ENCODE measurements at regions not wholly inside any gene's neighbourhood (a gene's known extent, or its start where the extent isn't known, plus 50 kb on each side); places are given as distances from the start of the nearest gene placed in this dataset.
"Not testable (repeated sequence)": the region's sequence is repeated elsewhere in the genome, so short reads cannot be mapped to it uniquely, and the experiment has no call there.

GRCh38 chr10:65779985-65780384 is 1145.9 kb upstream of the LRRTM3 start:
- no peaks in the 10 kb centered on the region for H3K36me3 ChIP-seq (ENCODE audit: low read depth)
- ATAC-seq (no peak), DNase-seq (no peak)
- H3K9me3 ChIP-seq, result no peaks in the 10 kb centered on the region
- no peak for TF ChIP-seq CTCF (IDR thresholded peaks at IDR 0.05)
- no peaks in the 10 kb centered on the region for H3K4me1 ChIP-seq (ENCODE audit: low read depth)
- H3K4me3 ChIP-seq, result no peak overlapping the region
- intact Hi-C loops (cut with DNase I, micrococcal nuclease), result no loop called here

- DNase-seq (no peak), ATAC-seq (no peak)
- H3K9me3 ChIP-seq, result no peaks in the 10 kb centered on the region
- TF ChIP-seq CTCF (IDR thresholded peaks at IDR 0.05), result no peak
- intact Hi-C loops (cut with DNase I, micrococcal nuclease), result no loop called here
- no peak overlapping the region for H3K4me3 ChIP-seq
- no peaks in the 10 kb centered on the region for H3K4me1 ChIP-seq (ENCODE audit: low read depth)
- no peaks in the 10 kb centered on the region for H3K36me3 ChIP-seq (ENCODE audit: low read depth)
Observed at GRCh38 chr10:65786279-65786678, 1139.6 kb upstream of the LRRTM3 start.

GRCh38 chr10:65787571-65787970 is 1138.3 kb upstream of the LRRTM3 start:
- Histone ChIP-seq H3K9me3 (no peaks in the 10 kb centered on the region), H3K36me3 (ENCODE audit: low read depth) (no peaks in the 10 kb centered on the region), H3K4me1 (ENCODE audit: low read depth) (no peaks in the 10 kb centered on the region), H3K4me3 (no peak overlapping the region)
- no peak for DNase-seq
- ATAC-seq, result no peak
- TF ChIP-seq CTCF (IDR thresholded peaks at IDR 0.05), result no peak
- intact Hi-C loops (cut with DNase I, micrococcal nuclease), result no loop called here

GRCh38 chr10:65788271-65788670 is 1137.6 kb upstream of the LRRTM3 start:
- intact Hi-C loops (cut with DNase I, micrococcal nuclease), result no loop called here
- ATAC-seq, result no peak
- H3K9me3 ChIP-seq, result no peaks in the 10 kb centered on the region
- no peak overlapping the region for H3K4me3 ChIP-seq
- peaks cover 4% of the 10 kb centered on the region for H3K4me1 ChIP-seq (ENCODE audit: low read depth)
- DNase-seq, result no peak
- H3K36me3 ChIP-seq (ENCODE audit: low read depth), result no peaks in the 10 kb centered on the region
- no peak for TF ChIP-seq CTCF (IDR thresholded peaks at IDR 0.05)

GRCh38 chr10:65791979-65792378 is 1133.9 kb upstream of the LRRTM3 start:
- intact Hi-C loops (cut with DNase I, micrococcal nuclease), result no loop called here
- Histone ChIP-seq H3K4me1 (ENCODE audit: low read depth) (peaks cover 13% of the 10 kb centered on the region), H3K36me3 (ENCODE audit: low read depth) (no peaks in the 10 kb centered on the region), H3K4me3 (no peak overlapping the region), H3K9me3 (no peaks in the 10 kb centered on the region)
- no peak for DNase-seq
- TF ChIP-seq CTCF (IDR thresholded peaks at IDR 0.05), result no peak
- peak; percentile 71 for ATAC-seq

- Histone ChIP-seq H3K4me3 (no peak overlapping the region), H3K9me3 (no peaks in the 10 kb centered on the region), H3K36me3 (ENCODE audit: low read depth) (no peaks in the 10 kb centered on the region), H3K4me1 (ENCODE audit: low read depth) (peaks cover 13% of the 10 kb centered on the region)
- DNase-seq (peak in 2 of 3 donors; percentile 64 to 76), ATAC-seq (peak; percentile 71)
- intact Hi-C loops (cut with DNase I, micrococcal nuclease), result no loop called here
- TF ChIP-seq CTCF (IDR thresholded peaks at IDR 0.05), result no peak
Observed at GRCh38 chr10:65793738-65794425, 1132.0 kb upstream of the LRRTM3 start.

GRCh38 chr10:65794861-65795260 is 1131.0 kb upstream of the LRRTM3 start:
- H3K9me3 ChIP-seq; H3K36me3 ChIP-seq (ENCODE audit: low read depth); DNase-seq; intact Hi-C loops (cut with DNase I, micrococcal nuclease); ATAC-seq; H3K4me3 ChIP-seq: not testable (repeated sequence)
- peaks cover 13% of the 10 kb centered on the region for H3K4me1 ChIP-seq (ENCODE audit: low read depth)
